ENCODE measurements at regions not wholly inside any gene's neighbourhood (a gene's known extent, or its start where the extent isn't known, plus 50 kb on each side); places are given as distances from the start of the nearest gene placed in this dataset.
"Not testable (repeated sequence)": the region's sequence is repeated elsewhere in the genome, so short reads cannot be mapped to it uniquely, and the experiment has no call there.

DNA sequence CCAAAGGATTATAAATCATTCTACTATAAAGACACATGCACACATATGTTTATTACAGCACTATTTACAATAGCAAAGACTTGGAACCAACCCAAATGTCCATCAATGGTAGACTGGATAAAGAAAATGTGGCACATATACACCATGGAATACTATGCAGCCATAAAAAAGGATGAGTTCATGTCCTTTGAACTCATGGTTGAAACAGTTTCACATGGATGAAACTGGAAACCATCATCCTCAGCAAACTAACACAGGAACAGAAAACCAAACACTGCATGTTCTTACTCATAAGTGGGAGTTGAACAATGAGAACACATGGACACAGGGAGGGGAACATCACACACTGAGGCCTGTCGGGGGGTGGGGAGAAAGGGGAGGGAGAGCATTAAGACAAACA lies 116.2 kb upstream of the FOXB1 start:
- TF ChIP-seq, protein P1, sequence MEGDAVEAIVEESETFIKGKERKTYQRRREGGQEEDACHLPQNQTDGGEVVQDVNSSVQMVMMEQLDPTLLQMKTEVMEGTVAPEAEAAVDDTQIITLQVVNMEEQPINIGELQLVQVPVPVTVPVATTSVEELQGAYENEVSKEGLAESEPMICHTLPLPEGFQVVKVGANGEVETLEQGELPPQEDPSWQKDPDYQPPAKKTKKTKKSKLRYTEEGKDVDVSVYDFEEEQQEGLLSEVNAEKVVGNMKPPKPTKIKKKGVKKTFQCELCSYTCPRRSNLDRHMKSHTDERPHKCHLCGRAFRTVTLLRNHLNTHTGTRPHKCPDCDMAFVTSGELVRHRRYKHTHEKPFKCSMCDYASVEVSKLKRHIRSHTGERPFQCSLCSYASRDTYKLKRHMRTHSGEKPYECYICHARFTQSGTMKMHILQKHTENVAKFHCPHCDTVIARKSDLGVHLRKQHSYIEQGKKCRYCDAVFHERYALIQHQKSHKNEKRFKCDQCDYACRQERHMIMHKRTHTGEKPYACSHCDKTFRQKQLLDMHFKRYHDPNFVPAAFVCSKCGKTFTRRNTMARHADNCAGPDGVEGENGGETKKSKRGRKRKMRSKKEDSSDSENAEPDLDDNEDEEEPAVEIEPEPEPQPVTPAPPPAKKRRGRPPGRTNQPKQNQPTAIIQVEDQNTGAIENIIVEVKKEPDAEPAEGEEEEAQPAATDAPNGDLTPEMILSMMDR (IDR thresholded peaks at IDR 0.05) = not testable (repeated sequence)
- not testable (repeated sequence) for TF ChIP-seq POLR2A (IDR thresholded peaks at IDR 0.05)

Measured in adrenal gland (tissue), 5 donors.